ACC112 (cell line): ENCODE measurements at regions not wholly inside any gene's neighbourhood (a gene's known extent, or its start where the extent isn't known, plus 50 kb on each side); places are given as distances from the start of the nearest gene placed in this dataset.

Experiments
- H2AFZ ChIP-seq: fragments of 200-600 bp; sonication (generic); one replicate; pipeline ENCODE4 v1.6.0; 2017; ENCODE audit warnings: antibody characterized with exemption, low read length; ENCODE audit not compliant: unreplicated experiment
- H3K27ac ChIP-seq: fragments of 200-600 bp; sonication (generic); 2 replicates; pipeline ENCODE4 v1.5.1; 2014; ENCODE audit warnings: low read depth, mild to moderate bottlenecking, antibody characterized with exemption, low read length, moderate library complexity
- H3K27me3 ChIP-seq: fragments of 200-600 bp; sonication (generic); 2 replicates; pipeline ENCODE4 v1.6.1; 2014; ENCODE audit warnings: mild to moderate bottlenecking, antibody characterized with exemption, low read length, moderate library complexity, mixed read lengths; ENCODE audit not compliant: insufficient read depth
- H3K36me3 ChIP-seq: fragments of 200-600 bp; sonication (generic); 2 replicates; pipeline ENCODE4 v1.6.1; 2016; ENCODE audit warnings: mild to moderate bottlenecking, antibody characterized with exemption, low read length, moderate library complexity, mixed read lengths; ENCODE audit not compliant: insufficient read depth
- H3K4me1 ChIP-seq: fragments of 200-600 bp; sonication (generic); one replicate; pipeline ENCODE4 v1.6.1; 2016; ENCODE audit warnings: low read length, mixed read lengths; ENCODE audit not compliant: insufficient read depth, unreplicated experiment, control insufficient read depth
- H3K4me3 ChIP-seq: fragments of 200-600 bp; sonication (generic); 2 replicates; pipeline ENCODE4 v1.5.1; 2014; ENCODE audit warnings: mild to moderate bottlenecking, low read depth, low read length
- H3K79me2 ChIP-seq: fragments of 200-600 bp; sonication (generic); one replicate; pipeline ENCODE4 v1.6.0; 2016; ENCODE audit warnings: low read length; ENCODE audit not compliant: control insufficient read depth, unreplicated experiment, insufficient read depth

- Histone ChIP-seq H2AFZ (no peak overlapping the region), H3K4me1 (peaks cover 6% of the 10 kb centered on the region), H3K4me3 (no peak overlapping the region), H3K27me3 (0 out of 2 replicates have a peak, but pooled peaks cover 6% of the 10 kb centered on the region), H3K79me2 (no peaks in the 10 kb centered on the region), H3K36me3 (no peaks in the 10 kb centered on the region), H3K27ac (no peak overlapping the region)
These were observed 64.5 kb upstream of the ZMIZ1 start for GRCh38 chr10:79004311-79004710.

GRCh38 chr10:79005126-79005810 lies 63.5 kb upstream of the ZMIZ1 start:
- peaks cover 6% of the 10 kb centered on the region for H3K4me1 ChIP-seq
- H3K27ac ChIP-seq: no peak overlapping the region
- H3K79me2 ChIP-seq: no peaks in the 10 kb centered on the region
- no peak overlapping the region for H2AFZ ChIP-seq
- H3K36me3 ChIP-seq: no peaks in the 10 kb centered on the region
- H3K4me3 ChIP-seq: no peak overlapping the region
- H3K27me3 ChIP-seq: 0 out of 2 replicates have a peak, but pooled peaks cover 6% of the 10 kb centered on the region

- Histone ChIP-seq H3K27me3 (peaks cover 17% of the 10 kb centered on the region), H3K79me2 (no peaks in the 10 kb centered on the region), H2AFZ (no peak overlapping the region), H3K36me3 (no peaks in the 10 kb centered on the region), H3K4me3 (no peak overlapping the region), H3K27ac (no peak overlapping the region), H3K4me1 (no peaks in the 10 kb centered on the region)
These were observed 61.7 kb upstream of the ZMIZ1 start for GRCh38 chr10:79007018-79007417.

GRCh38 chr10:79007421-79008319 lies 61.1 kb upstream of the ZMIZ1 start:
- Histone ChIP-seq H3K27me3 (peaks cover 17% of the 10 kb centered on the region), H3K4me1 (no peaks in the 10 kb centered on the region), H3K27ac (no peak overlapping the region), H3K36me3 (no peaks in the 10 kb centered on the region), H3K4me3 (no peak overlapping the region), H3K79me2 (no peaks in the 10 kb centered on the region), H2AFZ (no peak overlapping the region)

- Histone ChIP-seq H2AFZ (no peak overlapping the region), H3K79me2 (no peaks in the 10 kb centered on the region), H3K4me1 (no peaks in the 10 kb centered on the region), H3K27me3 (peaks cover 14% of the 10 kb centered on the region), H3K27ac (no peak overlapping the region), H3K4me3 (no peak overlapping the region), H3K36me3 (no peaks in the 10 kb centered on the region)
These were observed 59.6 kb upstream of the ZMIZ1 start for GRCh38 chr10:79009145-79009544.

- no peaks in the 10 kb centered on the region for H3K36me3 ChIP-seq
- no peak overlapping the region for H2AFZ ChIP-seq
- H3K4me1 ChIP-seq: no peaks in the 10 kb centered on the region
- no peak overlapping the region for H3K27ac ChIP-seq
- H3K4me3 ChIP-seq: no peak overlapping the region
- peaks cover 11% of the 10 kb centered on the region for H3K27me3 ChIP-seq
- no peaks in the 10 kb centered on the region for H3K79me2 ChIP-seq
These were observed 56.2 kb upstream of the ZMIZ1 start for GRCh38 chr10:79012567-79012966.

GRCh38 chr10:79013406-79013987 lies 55.3 kb upstream of the ZMIZ1 start:
- Histone ChIP-seq H3K4me3 (no peak overlapping the region), H3K4me1 (no peaks in the 10 kb centered on the region), H3K79me2 (no peaks in the 10 kb centered on the region), H3K36me3 (no peaks in the 10 kb centered on the region), H3K27me3 (peaks cover 11% of the 10 kb centered on the region), H3K27ac (no peak overlapping the region), H2AFZ (no peak overlapping the region)

GRCh38 chr10:79014796-79015195 lies 54.0 kb upstream of the ZMIZ1 start:
- Histone ChIP-seq H3K36me3 (no peaks in the 10 kb centered on the region), H3K27ac (no peak overlapping the region), H3K4me1 (no peaks in the 10 kb centered on the region), H3K4me3 (no peak overlapping the region), H3K79me2 (no peaks in the 10 kb centered on the region), H3K27me3 (peaks cover 11% of the 10 kb centered on the region), H2AFZ (no peak overlapping the region)

- Histone ChIP-seq H3K27me3 (no peaks in the 10 kb centered on the region), H3K79me2 (no peaks in the 10 kb centered on the region), H3K4me1 (no peaks in the 10 kb centered on the region), H3K4me3 (no peak overlapping the region), H3K27ac (no peak overlapping the region), H2AFZ (no peak overlapping the region), H3K36me3 (no peaks in the 10 kb centered on the region)
These were observed 50.8 kb upstream of the ZMIZ1 start for GRCh38 chr10:79017882-79018520.

GRCh38 chr10:79018521-79019011 lies 50.2 kb upstream of the ZMIZ1 start:
- no peak overlapping the region for H2AFZ ChIP-seq
- no peak overlapping the region for H3K27ac ChIP-seq
- no peaks in the 10 kb centered on the region for H3K36me3 ChIP-seq
- no peak overlapping the region for H3K4me3 ChIP-seq
- no peaks in the 10 kb centered on the region for H3K4me1 ChIP-seq
- H3K27me3 ChIP-seq: no peaks in the 10 kb centered on the region
- no peaks in the 10 kb centered on the region for H3K79me2 ChIP-seq
